Mesenchymal stem cell (in vitro differentiated cells and primary cell): ENCODE measurements at regions not wholly inside any gene's neighbourhood (a gene's known extent, or its start where the extent isn't known, plus 50 kb on each side); places are given as distances from the start of the nearest gene placed in this dataset.

Experiments
- DNase-seq: peaks from one replicate; pipeline ENCODE4 v3.0.0-alpha.2; 2013
- H2AFZ ChIP-seq: one replicate; pipeline ENCODE4 v1.6.1; 2013; ENCODE audit warnings: low read depth, mild to moderate bottlenecking, control low read depth, inconsistent platforms, low read length, moderate library complexity
- H2AK5ac ChIP-seq: 2 replicates; pipeline ENCODE4 v1.6.1; 2013; ENCODE audit warnings: low read length, moderate library complexity, mild to moderate bottlenecking, inconsistent platforms; ENCODE audit not compliant: severe bottlenecking
- H2BK120ac ChIP-seq: one replicate; pipeline ENCODE4 v1.6.1; 2013; ENCODE audit warnings: low read depth, mild to moderate bottlenecking, inconsistent platforms, low read length, moderate library complexity
- H2BK12ac ChIP-seq, 2 experiments: one replicate each; pipeline ENCODE4 v1.6.1; 2013; ENCODE audit warnings: inconsistent platforms in 2 of 2, low read length in 2 of 2, mild to moderate bottlenecking in 2 of 2, moderate library complexity in 2 of 2, control low read depth in 1 of 2
- H2BK15ac ChIP-seq: one replicate; pipeline ENCODE4 v1.6.1; 2013; ENCODE audit warnings: mild to moderate bottlenecking, low read depth, inconsistent platforms; ENCODE audit not compliant: poor library complexity, severe bottlenecking
- H2BK5ac ChIP-seq: 2 replicates; pipeline ENCODE4 v1.6.1; 2013; ENCODE audit warnings: low read depth, mild to moderate bottlenecking, low read length, control low read depth, inconsistent platforms; ENCODE audit not compliant: poor library complexity, severe bottlenecking
- H3K14ac ChIP-seq, 2 experiments: one replicate each; pipeline ENCODE4 v1.6.1; 2013; ENCODE audit warnings: inconsistent platforms in 2 of 2, low read length in 2 of 2, control low read depth in 1 of 2, mild to moderate bottlenecking in 1 of 2, moderate library complexity in 1 of 2
- H3K18ac ChIP-seq, 2 experiments: one replicate each; pipeline ENCODE4 v1.6.1; 2013; ENCODE audit warnings: inconsistent platforms in 2 of 2, low read length in 2 of 2, control low read depth in 1 of 2, low read depth in 1 of 2, mild to moderate bottlenecking in 1 of 2
- H3K23ac ChIP-seq, 2 experiments: one replicate each; pipeline ENCODE4 v1.6.1; 2013; ENCODE audit warnings: inconsistent platforms in 2 of 2, low read length in 2 of 2, mild to moderate bottlenecking in 2 of 2, moderate library complexity in 2 of 2, control low read depth in 1 of 2
- H3K27ac ChIP-seq: 2 replicates; pipeline ENCODE4 v1.5.1; 2013; ENCODE audit warnings: mild to moderate bottlenecking, moderate library complexity, low read length, control low read depth, inconsistent platforms; ENCODE audit not compliant: poor library complexity, severe bottlenecking
- H3K27me3 ChIP-seq, 2 experiments: 2 replicates each; pipeline versions ENCODE4 v1.6.1 to v1.7.0; 2013; ENCODE audit warnings: low read length in 2 of 2, mild to moderate bottlenecking in 2 of 2, moderate library complexity in 2 of 2, control low read depth in 1 of 2, inconsistent platforms in 1 of 2; ENCODE audit not compliant: control insufficient read depth in 1 of 2, insufficient read depth in 1 of 2
- H3K36me3 ChIP-seq, 2 experiments: 2 replicates each; pipeline versions ENCODE4 v1.6.1 to v1.7.0; 2013; ENCODE audit warnings: low read length in 2 of 2, control low read depth in 1 of 2, inconsistent platforms in 1 of 2, low read depth in 1 of 2, mild to moderate bottlenecking in 1 of 2; ENCODE audit not compliant: insufficient read depth in 2 of 2, control insufficient read depth in 1 of 2
- H3K4ac ChIP-seq, 2 experiments: one replicate each; pipeline ENCODE4 v1.6.1; 2013; ENCODE audit warnings: inconsistent platforms in 2 of 2, low read length in 2 of 2, mild to moderate bottlenecking in 2 of 2, moderate library complexity in 2 of 2, control low read depth in 1 of 2, low read depth in 1 of 2
- H3K4me1 ChIP-seq: 2 replicates; pipeline ENCODE4 v1.6.1; 2013; ENCODE audit warnings: low read depth, low read length, control low read depth; ENCODE audit not compliant: control insufficient read depth, insufficient read depth
- H3K4me2 ChIP-seq: 2 replicates; pipeline ENCODE4 v1.6.1; 2013; ENCODE audit warnings: low read length, mild to moderate bottlenecking, inconsistent platforms; ENCODE audit not compliant: poor library complexity, severe bottlenecking
- H3K4me3 ChIP-seq, 2 experiments: 2 replicates each; pipeline versions ENCODE4 v1.5.1 to v1.7.0; 2013; ENCODE audit warnings: low read length in 2 of 2, mild to moderate bottlenecking in 2 of 2, control low read depth in 1 of 2, low read depth in 1 of 2; ENCODE audit not compliant: insufficient read depth in 1 of 2
- H3K79me1 ChIP-seq: replicated peaks from 2 replicates; pipeline ENCODE4 v1.6.1; 2013; ENCODE audit warnings: mild to moderate bottlenecking, control low read depth, low read length, inconsistent platforms; ENCODE audit not compliant: poor library complexity, severe bottlenecking
- H3K9ac ChIP-seq: 2 replicates; pipeline ENCODE4 v1.7.0; 2013; ENCODE audit warnings: mild to moderate bottlenecking, low read length, moderate library complexity
- H3K9me3 ChIP-seq: 2 replicates; pipeline ENCODE4 v1.7.0; 2013; ENCODE audit warnings: mild to moderate bottlenecking, low read length; ENCODE audit not compliant: control insufficient read depth
- H4K8ac ChIP-seq: one replicate; pipeline ENCODE4 v1.6.1; 2013; ENCODE audit warnings: inconsistent platforms, mild to moderate bottlenecking, low read length, moderate library complexity
- H4K91ac ChIP-seq: one replicate; pipeline ENCODE4 v1.6.1; 2013; ENCODE audit warnings: mild to moderate bottlenecking, low read length, inconsistent platforms
- WGBS: methylation state at CpG from one replicate; pipeline ENCODE4 v1.1.7; 2013; ENCODE audit warnings: mixed read lengths; 5-methylcytosine and 5-hydroxymethylcytosine counted together

DNA sequence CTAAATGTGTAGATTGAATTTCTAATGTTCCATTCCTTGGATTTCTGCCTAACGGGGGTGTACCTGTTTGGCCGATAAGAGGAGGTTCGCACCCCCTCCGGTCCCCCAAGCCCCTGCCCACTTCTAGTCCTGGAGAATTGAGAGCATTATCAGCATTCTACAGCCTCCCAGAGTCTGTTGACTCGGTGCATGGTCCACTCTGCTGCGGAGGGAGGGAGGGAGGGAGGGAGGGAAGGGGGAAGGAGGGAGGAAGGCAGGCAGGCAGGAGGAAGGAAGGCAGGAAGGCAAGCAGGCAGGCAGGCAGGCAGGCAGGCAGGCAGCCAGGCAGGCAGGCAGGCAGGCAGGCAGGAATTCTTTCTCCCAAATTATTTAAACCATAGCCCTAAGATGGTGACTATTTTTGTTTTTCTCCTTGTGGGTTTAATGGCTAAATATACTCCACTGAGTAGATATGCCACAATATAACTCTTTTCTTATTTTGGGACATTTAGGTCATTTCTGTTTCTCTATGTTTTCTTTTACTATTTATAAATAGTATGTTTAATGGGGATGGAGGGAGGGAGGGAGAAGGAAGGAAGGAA is 69.5 kb upstream of the CHST15 start:
- Histone ChIP-seq H3K4me2 (no peak overlapping the region), H3K4me3 (no peak overlapping the region), H3K18ac (no peak overlapping the region), H4K8ac (no peak overlapping the region), H3K9me3 (no peaks in the 10 kb centered on the region), H3K23ac (no peak overlapping the region), H3K9ac (no peak overlapping the region), H2BK120ac (no peak overlapping the region), H2AFZ (no peak overlapping the region), H3K4me1 (peaks cover 5% of the 10 kb centered on the region), H3K4ac (no peak overlapping the region), H3K14ac (no peak overlapping the region), H2BK12ac (no peak overlapping the region), H3K36me3 (no peaks in the 10 kb centered on the region), H2AK5ac (no peak overlapping the region), H2BK5ac (no peak overlapping the region), H3K79me1 (no peaks in the 10 kb centered on the region), H3K27me3 (peaks cover 0 to 34% of the 10 kb centered on the region in 2 experiments), H3K27ac (no peak overlapping the region), H2BK15ac (no peak overlapping the region), H4K91ac (no peak overlapping the region)
- WGBS = 56% methylated on average over 4 of the region's 6 CpGs
- DNase-seq = no peak

DNA sequence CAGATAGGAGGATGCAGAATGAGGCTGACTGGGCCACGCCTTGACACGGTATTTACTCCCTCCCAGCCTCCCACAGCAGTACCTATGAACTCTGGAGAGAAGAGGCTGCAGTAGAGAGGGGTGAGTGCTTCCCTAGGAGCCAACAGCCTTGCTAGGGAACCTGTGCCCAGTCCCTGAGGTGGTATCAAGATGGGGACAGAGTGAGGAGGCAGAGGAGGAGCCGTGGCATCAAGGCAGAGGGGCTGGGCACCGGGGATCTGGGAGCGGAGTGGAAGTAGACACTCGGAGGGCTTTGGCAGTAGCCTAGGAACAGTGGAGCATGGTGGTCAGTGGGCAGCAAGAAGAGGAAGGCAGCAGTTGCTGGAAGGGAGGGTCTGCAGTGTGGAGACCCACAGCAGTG is 68.7 kb upstream of the CHST15 start:
- no peaks in the 10 kb centered on the region for H3K36me3 ChIP-seq
- WGBS = 92% methylated on average over 4 of the region's 6 CpGs
- no peak overlapping the region for H3K4me3 ChIP-seq
- H3K4me2 ChIP-seq = no peak overlapping the region
- H3K9me3 ChIP-seq = no peaks in the 10 kb centered on the region
- no peak overlapping the region for H2BK120ac ChIP-seq
- DNase-seq = no peak
- H3K18ac ChIP-seq = no peak overlapping the region
- H3K9ac ChIP-seq = no peak overlapping the region
- peak overlapping the region in 1 of 2 experiments; percentile 1 for H3K14ac ChIP-seq
- H2AFZ ChIP-seq = no peak overlapping the region
- no peak overlapping the region for H3K27ac ChIP-seq
- no peak overlapping the region for H4K8ac ChIP-seq
- no peak overlapping the region for H2BK5ac ChIP-seq
- no peaks in the 10 kb centered on the region for H3K79me1 ChIP-seq
- peaks cover 8% of the 10 kb centered on the region for H3K4me1 ChIP-seq
- no peak overlapping the region for H3K23ac ChIP-seq
- H3K4ac ChIP-seq = no peak overlapping the region
- H4K91ac ChIP-seq = no peak overlapping the region
- peak overlapping the region; percentile 23 for H2AK5ac ChIP-seq
- H3K27me3 ChIP-seq = peaks cover 0 to 34% of the 10 kb centered on the region in 2 experiments
- H2BK12ac ChIP-seq = no peak overlapping the region
- H2BK15ac ChIP-seq = no peak overlapping the region

DNA sequence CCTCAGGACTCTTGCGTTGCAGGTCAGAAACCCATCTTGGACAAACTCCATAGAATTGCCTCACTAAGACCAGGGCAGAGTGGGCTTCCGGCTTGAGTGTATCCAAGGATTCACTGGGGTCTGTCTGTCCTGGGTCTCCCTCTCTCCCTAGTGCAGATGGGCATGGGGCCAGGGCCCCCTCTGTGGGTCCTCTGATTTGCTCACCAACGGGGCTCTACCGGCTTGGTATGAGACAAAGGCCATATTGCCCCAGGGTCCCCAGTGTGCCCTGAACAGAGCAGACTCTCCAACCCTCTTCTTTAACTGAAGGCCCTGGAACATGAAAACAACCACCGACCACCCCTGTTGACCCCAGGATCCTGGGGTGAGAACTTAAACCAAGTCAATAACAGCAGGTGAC is 68.2 kb upstream of the CHST15 start:
- H4K8ac ChIP-seq = no peak overlapping the region

DNA sequence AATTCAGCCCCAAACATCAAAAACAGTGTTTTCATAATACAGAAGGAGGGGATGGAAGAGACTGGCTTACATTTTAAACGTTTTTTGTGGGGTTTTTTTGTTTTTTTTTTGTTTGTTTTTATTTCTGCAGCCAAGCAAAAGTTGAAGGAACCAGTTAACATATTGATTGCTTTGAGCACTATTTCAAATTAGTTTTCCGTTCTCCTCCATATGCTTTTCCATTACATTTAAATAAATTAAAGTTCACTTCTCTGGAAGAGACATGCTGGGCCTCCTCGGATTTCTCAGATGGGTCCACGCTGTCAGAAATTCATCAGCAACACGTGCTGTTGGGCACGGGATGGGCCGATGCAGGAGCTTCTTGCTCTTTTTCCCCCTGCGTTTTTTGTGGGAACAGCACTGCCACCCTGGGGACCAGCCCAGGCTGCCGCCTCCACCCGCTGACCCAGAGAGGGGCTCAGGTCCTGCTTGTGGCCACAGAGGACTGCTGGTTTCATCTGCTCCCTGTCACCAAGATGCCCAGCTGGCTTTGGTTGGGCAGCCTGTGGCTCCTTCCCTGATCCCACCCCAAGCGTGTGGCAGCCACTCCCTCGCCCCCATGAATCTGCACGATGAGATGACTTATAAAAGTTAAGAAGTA is 67.7 kb upstream of the CHST15 start:
- Histone ChIP-seq H4K91ac (no peak overlapping the region), H3K18ac (peak overlapping the region in 1 of 2 experiments; percentile 21), H3K23ac (no peak overlapping the region), H3K14ac (peak overlapping the region in 1 of 2 experiments; percentile 50), H2AK5ac (peak overlapping the region; percentile 86), H2BK120ac (no peak overlapping the region), H2BK15ac (no peak overlapping the region), H3K4me3 (no peak overlapping the region), H3K4me2 (no peak overlapping the region), H3K4me1 (peaks cover 17% of the 10 kb centered on the region), H2AFZ (no peak overlapping the region), H3K27me3 (peaks cover 0 to 34% of the 10 kb centered on the region in 2 experiments), H3K36me3 (no peaks in the 10 kb centered on the region), H3K79me1 (no peaks in the 10 kb centered on the region), H2BK5ac (no peak overlapping the region), H4K8ac (no peak overlapping the region), H2BK12ac (peak overlapping the region; percentile 15 to 16), H3K9me3 (no peaks in the 10 kb centered on the region), H3K9ac (no peak overlapping the region), H3K4ac (no peak overlapping the region), H3K27ac (no peak overlapping the region)
- DNase-seq = no peak
- 83% methylated on average over 10 of the region's 13 CpGs for WGBS

More for the DNA sequence above, 68.2 kb upstream of the CHST15 start:
- Histone ChIP-seq H3K4me1 (peaks cover 13% of the 10 kb centered on the region), H3K27me3 (peaks cover 0 to 34% of the 10 kb centered on the region in 2 experiments), H2BK120ac (no peak overlapping the region), H2BK15ac (no peak overlapping the region), H3K79me1 (no peaks in the 10 kb centered on the region), H3K36me3 (no peaks in the 10 kb centered on the region), H2BK5ac (no peak overlapping the region), H3K4ac (no peak overlapping the region), H3K27ac (no peak overlapping the region), H3K23ac (no peak overlapping the region), H4K91ac (no peak overlapping the region), H3K4me3 (no peak overlapping the region), H3K9me3 (no peaks in the 10 kb centered on the region), H2AK5ac (peak overlapping the region; percentile 23), H3K9ac (no peak overlapping the region), H3K14ac (no peak overlapping the region), H3K18ac (no peak overlapping the region), H2BK12ac (peak overlapping the region in 1 of 2 experiments; percentile 15), H3K4me2 (no peak overlapping the region), H2AFZ (no peak overlapping the region)
- DNase-seq = no peak
- 84% methylated on average over 5 of the region's 5 CpGs for WGBS
